Fibroblast of lung (primary cell): ENCODE measurements at regions not wholly inside any gene's neighbourhood (a gene's known extent, or its start where the extent isn't known, plus 50 kb on each side); places are given as distances from the start of the nearest gene placed in this dataset.

ENCODE experiments used
- DNase-seq, 2 donors: peaks; one replicate each; pipeline versions ENCODE4 v3.0.0 to v3.0.0-alpha.2; 2010; ENCODE audit warnings: low read depth in 2 of 2
- H2AFZ ChIP-seq: 2 replicates; pipeline ENCODE4 v1.5.1; 2012; ENCODE audit warnings: low read length, control low read depth, inconsistent platforms
- H3K27ac ChIP-seq: 2 replicates; pipeline ENCODE4 v1.5.1; 2011; ENCODE audit warnings: low read length, control low read depth; ENCODE audit not compliant: insufficient read depth
- H3K27me3 ChIP-seq: 2 replicates; pipeline ENCODE4 v1.5.1; 2011; ENCODE audit warnings: mild to moderate bottlenecking, low read length; ENCODE audit not compliant: control insufficient read depth, insufficient read depth
- H3K36me3 ChIP-seq: 2 replicates; pipeline ENCODE4 v1.5.1; 2011; ENCODE audit warnings: low read length; ENCODE audit not compliant: control insufficient read depth, insufficient read depth
- H3K4me1 ChIP-seq: 2 replicates; pipeline ENCODE4 v1.5.1; 2011; ENCODE audit warnings: low read length; ENCODE audit not compliant: control insufficient read depth, insufficient read depth; ENCODE audit errors: extremely low read depth
- H3K4me2 ChIP-seq: 2 replicates; pipeline ENCODE4 v1.5.1; 2011; ENCODE audit warnings: low read length, control low read depth; ENCODE audit not compliant: insufficient read depth; ENCODE audit errors: extremely low read depth
- H3K4me3 ChIP-seq, 4 experiments: fragments of 200-600 bp in 1 of 4; sonication (generic) in 1 of 4; replicated peaks in 1 of 4; 2 replicates each; pipeline ENCODE4 v1.5.1; 2011 to 2016; ENCODE audit warnings: low read length in 4 of 4, low read depth in 3 of 4, mild to moderate bottlenecking in 3 of 4, control low read depth in 2 of 4, inconsistent platforms in 1 of 4, mixed read lengths in 1 of 4; ENCODE audit not compliant: insufficient read depth in 1 of 4; ENCODE audit errors: control extremely low read depth in 1 of 4
- H3K79me2 ChIP-seq: 2 replicates; pipeline ENCODE4 v1.5.1; 2012; ENCODE audit warnings: mild to moderate bottlenecking, low read length, inconsistent platforms; ENCODE audit not compliant: control insufficient read depth, insufficient read depth
- H3K9ac ChIP-seq: 2 replicates; pipeline ENCODE4 v1.5.1; 2011; ENCODE audit warnings: mild to moderate bottlenecking, low read length, control low read depth; ENCODE audit not compliant: insufficient read depth
- H3K9me3 ChIP-seq: 2 replicates; pipeline ENCODE4 v1.5.1; 2012; ENCODE audit warnings: low read depth, low read length; ENCODE audit not compliant: control insufficient read depth, insufficient read depth
- H4K20me1 ChIP-seq: 2 replicates; pipeline ENCODE4 v1.5.1; 2011; ENCODE audit warnings: low read length; ENCODE audit not compliant: control insufficient read depth, insufficient read depth; ENCODE audit errors: extremely low read depth
- EZH2 ChIP-seq: IDR thresholded peaks from 2 replicates; pipeline ENCODE4 v1.5.1; 2012; ENCODE audit warnings: low read length, control low read depth, mild to moderate bottlenecking; ENCODE audit errors: missing control alignments
- TF ChIP-seq, protein P1 (sequence below), 2 donors: IDR thresholded peaks in 1 of 2; conservative IDR thresholded peaks in 1 of 2; 1 replicate in 1 of 2; 2 replicates in 1 of 2; pipeline ENCODE4 v1.5.1; 2011 to 2012; ENCODE audit warnings: low read length in 2 of 2, control low read depth in 1 of 2, inconsistent platforms in 1 of 2, low read depth in 1 of 2, mild to moderate bottlenecking in 1 of 2

DNA sequence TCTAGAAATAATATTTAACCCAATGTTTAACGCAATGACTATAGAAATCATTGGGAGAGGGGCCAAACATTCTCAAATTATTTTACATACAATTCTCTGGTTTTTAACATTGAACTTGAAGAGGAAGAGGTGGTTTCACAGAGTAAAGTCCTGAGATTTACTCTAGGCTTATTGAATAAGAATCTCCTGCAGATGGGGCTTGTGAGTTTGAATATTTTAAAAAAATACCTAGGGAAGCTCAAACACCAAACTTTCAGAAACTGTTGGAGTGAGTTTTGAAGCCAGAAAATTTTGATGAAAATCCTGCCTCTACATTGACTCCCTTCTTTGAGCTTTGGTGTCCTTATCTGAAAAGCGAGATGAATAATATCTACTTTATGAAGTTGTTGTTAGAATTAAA lies 906.6 kb downstream of the TUSC7 start:
- no peak for TF ChIP-seq EZH2
- TF ChIP-seq, protein P1, sequence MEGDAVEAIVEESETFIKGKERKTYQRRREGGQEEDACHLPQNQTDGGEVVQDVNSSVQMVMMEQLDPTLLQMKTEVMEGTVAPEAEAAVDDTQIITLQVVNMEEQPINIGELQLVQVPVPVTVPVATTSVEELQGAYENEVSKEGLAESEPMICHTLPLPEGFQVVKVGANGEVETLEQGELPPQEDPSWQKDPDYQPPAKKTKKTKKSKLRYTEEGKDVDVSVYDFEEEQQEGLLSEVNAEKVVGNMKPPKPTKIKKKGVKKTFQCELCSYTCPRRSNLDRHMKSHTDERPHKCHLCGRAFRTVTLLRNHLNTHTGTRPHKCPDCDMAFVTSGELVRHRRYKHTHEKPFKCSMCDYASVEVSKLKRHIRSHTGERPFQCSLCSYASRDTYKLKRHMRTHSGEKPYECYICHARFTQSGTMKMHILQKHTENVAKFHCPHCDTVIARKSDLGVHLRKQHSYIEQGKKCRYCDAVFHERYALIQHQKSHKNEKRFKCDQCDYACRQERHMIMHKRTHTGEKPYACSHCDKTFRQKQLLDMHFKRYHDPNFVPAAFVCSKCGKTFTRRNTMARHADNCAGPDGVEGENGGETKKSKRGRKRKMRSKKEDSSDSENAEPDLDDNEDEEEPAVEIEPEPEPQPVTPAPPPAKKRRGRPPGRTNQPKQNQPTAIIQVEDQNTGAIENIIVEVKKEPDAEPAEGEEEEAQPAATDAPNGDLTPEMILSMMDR (conservative IDR thresholded peaks at IDR 0.05 in 1 of 2, IDR thresholded peaks at IDR 0.05 in 1 of 2; ENCODE audit: low read depth in 1 of 2, low read length in 2 of 2) = no peak
- Histone ChIP-seq H4K20me1 (no peaks in the 10 kb centered on the region), H3K27ac (no peak overlapping the region), H3K4me1 (no peaks in the 10 kb centered on the region), H3K4me2 (no peak overlapping the region), H3K79me2 (no peaks in the 10 kb centered on the region), H3K9ac (no peak overlapping the region), H2AFZ (no peak overlapping the region), H3K4me3 (no peak overlapping the region), H3K27me3 (no peaks in the 10 kb centered on the region), H3K9me3 (no peaks in the 10 kb centered on the region), H3K36me3 (no peaks in the 10 kb centered on the region)
- no peak for DNase-seq

- H3K36me3 ChIP-seq = no peaks in the 10 kb centered on the region
- H3K4me3 ChIP-seq = no peak overlapping the region
- no peak overlapping the region for H3K27ac ChIP-seq
- no peaks in the 10 kb centered on the region for H3K27me3 ChIP-seq
- H3K4me1 ChIP-seq = peaks cover 3% of the 10 kb centered on the region
- no peaks in the 10 kb centered on the region for H3K79me2 ChIP-seq
- TF ChIP-seq EZH2 = no peak
- TF ChIP-seq, protein P1 (conservative IDR thresholded peaks at IDR 0.05 in 1 of 2, IDR thresholded peaks at IDR 0.05 in 1 of 2; ENCODE audit: low read depth in 1 of 2, low read length in 2 of 2) = no peak
- H2AFZ ChIP-seq = no peak overlapping the region
- DNase-seq = no peak
- H3K4me2 ChIP-seq = no peak overlapping the region
- no peaks in the 10 kb centered on the region for H4K20me1 ChIP-seq
- no peaks in the 10 kb centered on the region for H3K9me3 ChIP-seq
- H3K9ac ChIP-seq = no peak overlapping the region
Measured at GRCh38 chr3:117617906-117618305, 908.3 kb downstream of the TUSC7 start.

- H3K9me3 ChIP-seq = no peaks in the 10 kb centered on the region
- H3K4me1 ChIP-seq = peaks cover 3% of the 10 kb centered on the region
- H3K4me3 ChIP-seq = no peak overlapping the region
- no peaks in the 10 kb centered on the region for H4K20me1 ChIP-seq
- H3K79me2 ChIP-seq = no peaks in the 10 kb centered on the region
- TF ChIP-seq, protein P1 (conservative IDR thresholded peaks at IDR 0.05 in 1 of 2, IDR thresholded peaks at IDR 0.05 in 1 of 2; ENCODE audit: low read depth in 1 of 2, low read length in 2 of 2) = no peak
- TF ChIP-seq EZH2 = no peak
- no peaks in the 10 kb centered on the region for H3K36me3 ChIP-seq
- no peak for DNase-seq
- no peak overlapping the region for H2AFZ ChIP-seq
- no peak overlapping the region for H3K4me2 ChIP-seq
- H3K9ac ChIP-seq = no peak overlapping the region
- no peaks in the 10 kb centered on the region for H3K27me3 ChIP-seq
- no peak overlapping the region for H3K27ac ChIP-seq
Measured at GRCh38 chr3:117618462-117618861, 908.9 kb downstream of the TUSC7 start.
